NB4 (cell line): ENCODE measurements at regions not wholly inside any gene's neighbourhood (a gene's known extent, or its start where the extent isn't known, plus 50 kb on each side); places are given as distances from the start of the nearest gene placed in this dataset.

ENCODE experiments used
- CTCF ChIP-seq: IDR thresholded peaks from one replicate; pipeline ENCODE4 v1.5.1; 2012; ENCODE audit warnings: low read depth, low read length
- MAX ChIP-seq: IDR thresholded peaks from 2 replicates; pipeline ENCODE4 v1.6.1; 2011; ENCODE audit warnings: low read depth, low read length
- POLR2A ChIP-seq: IDR thresholded peaks from 2 replicates; pipeline ENCODE4 v1.6.1; 2011; ENCODE audit warnings: mild to moderate bottlenecking; ENCODE audit not compliant: insufficient read length; ENCODE audit errors: extremely low read depth

- no peak for TF ChIP-seq CTCF
- TF ChIP-seq POLR2A: no peak
- TF ChIP-seq MAX: no peak
Observed at GRCh38 chr20:4366076-4366475, 117.0 kb upstream of the ADRA1D start.
